GM21526 (cell line): ENCODE measurements at regions not wholly inside any gene's neighbourhood (a gene's known extent, or its start where the extent isn't known, plus 50 kb on each side); places are given as distances from the start of the nearest gene placed in this dataset.
"Not testable (repeated sequence)": the region's sequence is repeated elsewhere in the genome, so short reads cannot be mapped to it uniquely, and the experiment has no call there.

Source experiments
- ATAC-seq: cut with Tn5 transposase; IDR thresholded peaks from one replicate; pipeline ENCODE4 v1.9.1; 2021; ENCODE audit warnings: moderate library complexity; ENCODE audit not compliant: unreplicated experiment, low FRiP score

GRCh38 chr2:180562378-180562777 lies 418.0 kb upstream of the UBE2E3 start:
- ATAC-seq: no peak

DNA sequence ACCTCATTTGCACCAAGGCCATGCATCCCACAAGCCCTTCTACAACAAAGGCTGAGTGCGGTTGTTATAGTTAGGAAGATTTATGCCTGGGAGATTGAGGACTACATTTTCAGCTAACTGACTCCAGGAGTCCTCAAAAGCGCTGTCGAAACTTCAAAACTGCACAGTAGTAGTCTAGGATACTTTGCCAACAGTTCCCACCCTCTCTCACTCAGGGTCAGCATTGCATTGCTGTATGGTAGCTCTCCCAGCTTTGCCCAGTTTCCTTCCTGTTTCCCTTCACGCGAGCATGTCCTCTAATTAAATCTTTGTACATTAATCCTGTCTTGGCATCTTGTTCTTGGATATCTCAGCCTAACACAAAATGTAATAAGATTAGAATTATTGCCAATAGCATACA lies 420.6 kb upstream of the UBE2E3 start:
- no peak for ATAC-seq

- ATAC-seq: no peak
Observed at GRCh38 chr2:180559038-180559437, 421.4 kb upstream of the UBE2E3 start.

GRCh38 chr2:180555391-180555965 lies 424.9 kb upstream of the UBE2E3 start:
- no peak for ATAC-seq

DNA sequence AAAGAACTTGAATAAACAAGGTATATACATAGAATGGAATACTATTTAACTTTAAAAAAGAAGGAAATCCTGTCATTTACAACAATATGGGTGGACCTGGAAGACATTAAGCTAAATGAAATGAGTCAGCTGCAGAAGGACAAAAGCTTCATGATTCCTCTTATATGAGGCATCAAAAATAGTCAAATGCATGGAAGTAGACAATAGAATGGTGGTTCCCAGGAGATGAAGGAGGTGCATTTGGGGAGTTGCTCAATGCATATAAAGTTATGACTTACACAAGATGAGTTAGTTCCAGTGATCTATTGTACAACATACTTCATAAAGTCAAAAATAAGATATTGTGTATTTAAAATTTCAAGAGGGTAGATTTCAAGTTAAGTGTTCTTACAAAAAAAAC lies 426.1 kb upstream of the UBE2E3 start:
- ATAC-seq: no peak

GRCh38 chr2:180553094-180553715 lies 427.2 kb upstream of the UBE2E3 start:
- ATAC-seq: no peak

DNA sequence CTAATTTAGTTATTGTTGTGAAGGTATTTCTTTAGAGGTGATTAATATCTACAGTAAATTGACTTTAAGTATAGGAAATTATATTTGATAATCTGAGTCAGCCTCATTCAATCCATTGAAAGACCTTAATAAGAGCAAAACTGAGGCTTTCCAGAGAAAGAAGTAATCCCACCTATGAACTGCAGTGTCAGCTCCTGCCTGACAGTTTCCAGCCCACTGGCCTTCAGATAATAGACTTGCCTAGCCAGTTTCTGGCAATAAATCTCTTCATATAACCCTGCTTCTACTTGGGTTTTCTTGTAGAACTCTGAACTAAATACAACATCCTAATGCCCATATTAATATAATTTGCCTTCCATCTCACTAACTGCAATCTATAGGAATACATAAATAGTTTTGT lies 437.9 kb upstream of the UBE2E3 start:
- ATAC-seq: no peak

DNA sequence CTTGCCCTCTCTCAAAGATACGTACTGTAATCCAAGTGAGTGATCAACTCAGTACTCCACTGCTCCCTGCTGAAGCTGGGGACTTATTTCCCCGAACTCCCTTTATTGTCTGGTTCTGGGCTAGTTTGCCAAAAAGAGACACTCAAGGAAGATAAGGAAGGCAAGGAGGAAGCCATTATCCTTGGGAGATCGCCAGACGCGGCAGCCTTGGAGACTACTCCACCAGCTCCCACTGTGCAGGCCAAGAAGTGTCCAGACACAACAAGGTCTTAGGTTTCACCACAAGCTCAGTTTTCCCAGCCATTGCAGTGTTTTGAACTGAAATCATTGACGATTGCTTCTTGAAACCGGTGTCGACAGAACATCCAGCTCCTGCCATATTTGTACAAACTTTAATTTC lies 439.6 kb upstream of the UBE2E3 start:
- no peak for ATAC-seq

- ATAC-seq: no peak
Observed at GRCh38 chr2:180539541-180539940, 440.9 kb upstream of the UBE2E3 start.

DNA sequence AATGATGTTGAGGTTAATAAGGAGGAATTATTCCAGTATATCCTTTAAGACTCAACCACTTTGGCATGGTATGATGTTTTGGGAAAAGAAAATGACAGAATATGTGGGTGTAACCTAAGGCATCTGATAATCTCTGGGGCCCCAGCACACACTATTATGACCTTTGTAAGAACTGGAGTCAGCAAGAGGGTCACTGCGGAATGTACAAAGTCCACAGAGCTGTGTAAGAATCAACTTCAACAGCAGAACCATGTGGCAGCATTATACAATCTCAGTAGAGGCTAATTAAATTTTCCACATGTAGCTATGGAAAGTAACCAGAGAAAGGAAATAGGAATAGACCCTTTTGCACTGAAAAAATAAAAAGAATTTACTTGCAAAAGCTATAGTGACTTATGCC lies 445.1 kb upstream of the UBE2E3 start:
- no peak for ATAC-seq

GRCh38 chr2:180531787-180532186 lies 448.6 kb upstream of the UBE2E3 start:
- not testable (repeated sequence) for ATAC-seq

DNA sequence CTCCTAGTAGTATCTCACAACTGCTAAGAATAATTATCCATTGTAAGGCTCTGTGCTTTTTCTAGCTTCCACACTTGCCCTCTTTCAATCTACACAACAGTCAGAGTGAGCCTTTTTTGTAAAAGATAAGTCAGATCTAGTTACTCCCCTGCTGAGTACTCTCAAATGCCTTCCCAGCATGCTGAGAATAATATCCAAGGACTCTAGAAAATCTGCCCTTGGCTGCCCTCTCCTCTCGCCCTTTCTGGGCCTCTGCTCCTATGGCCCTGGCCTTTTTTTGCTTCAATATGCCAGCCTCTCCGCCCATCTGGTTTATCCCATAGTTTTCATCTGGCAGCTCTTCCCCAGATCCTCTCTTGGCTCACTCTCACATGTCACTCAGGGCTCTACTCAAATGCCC lies 455.9 kb upstream of the UBE2E3 start:
- ATAC-seq: no peak

- ATAC-seq: no peak
Observed at GRCh38 chr2:180523621-180524340, 456.6 kb upstream of the UBE2E3 start.

DNA sequence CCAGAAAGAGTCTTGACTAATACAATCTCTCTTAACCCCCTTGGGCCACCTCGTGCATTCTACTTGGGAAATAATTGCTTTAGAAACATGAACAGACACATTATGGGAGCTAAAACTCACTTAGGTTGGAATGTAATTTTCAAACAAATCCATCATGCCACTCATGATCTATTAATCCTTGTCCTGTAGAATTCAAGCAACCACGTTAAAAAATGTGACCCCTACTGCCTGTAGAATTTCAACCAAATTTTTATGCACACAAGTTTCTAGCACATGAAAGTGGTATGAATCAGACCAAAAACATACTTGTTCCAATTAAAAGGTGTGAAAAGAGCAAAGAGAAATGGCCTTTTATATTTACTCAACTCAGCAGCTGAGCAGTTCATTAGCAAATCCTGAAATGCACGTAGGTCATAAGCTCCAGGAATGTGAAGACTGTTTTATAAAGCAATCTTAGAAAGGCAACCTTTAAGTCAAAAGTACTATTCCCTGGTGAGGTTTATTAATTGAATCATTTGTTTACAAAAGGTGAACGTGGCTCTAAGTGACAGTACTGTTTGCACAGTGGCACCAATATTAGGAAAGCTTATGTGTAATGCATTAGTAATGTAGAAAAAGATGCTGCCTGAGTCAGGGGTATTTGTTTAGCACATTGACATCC lies 459.4 kb upstream of the UBE2E3 start:
- ATAC-seq: no peak

- ATAC-seq: no peak
Observed at GRCh38 chr2:180520206-180520605, 460.2 kb upstream of the UBE2E3 start.

GRCh38 chr2:180519276-180519675 lies 461.1 kb upstream of the UBE2E3 start:
- no peak for ATAC-seq

DNA sequence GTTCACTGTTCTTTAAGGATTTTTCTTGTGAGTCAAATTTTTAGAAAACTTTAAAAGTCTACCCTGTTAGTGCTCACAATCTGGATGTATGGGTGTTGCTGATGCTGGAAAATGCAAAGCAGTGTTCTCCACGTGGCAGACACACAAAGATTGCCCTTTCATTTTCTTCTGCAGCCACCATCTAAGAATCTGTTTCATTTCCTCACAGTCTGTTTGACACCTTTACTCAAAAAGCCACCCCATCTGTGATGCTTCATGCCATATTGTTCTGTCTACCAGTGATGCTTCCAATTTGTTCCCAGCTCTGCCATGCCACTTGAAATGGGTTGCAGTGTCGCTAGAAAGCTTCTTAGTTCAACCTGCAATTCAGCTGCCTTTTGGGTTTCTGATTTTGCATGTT lies 464.2 kb upstream of the UBE2E3 start:
- peak; percentile 63 for ATAC-seq

DNA sequence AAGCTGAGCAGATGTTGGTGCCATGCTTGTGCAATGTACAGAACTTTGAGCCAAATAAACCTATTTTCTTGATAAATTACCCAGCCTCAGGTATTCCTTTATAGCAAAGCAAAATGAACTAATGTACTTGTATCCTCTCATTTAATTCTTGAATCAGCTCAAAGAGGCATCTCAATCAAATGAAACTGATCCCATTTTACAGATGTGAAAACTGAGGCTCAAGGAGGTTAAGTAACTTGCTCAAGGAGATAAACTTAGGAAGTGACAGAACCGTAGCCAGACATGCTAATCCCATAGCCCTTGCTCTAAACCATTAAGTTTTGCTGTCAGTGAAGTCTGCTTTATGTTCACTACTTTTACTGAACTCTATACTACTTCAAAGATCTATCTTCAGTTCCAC lies 467.0 kb upstream of the UBE2E3 start:
- no peak for ATAC-seq

DNA sequence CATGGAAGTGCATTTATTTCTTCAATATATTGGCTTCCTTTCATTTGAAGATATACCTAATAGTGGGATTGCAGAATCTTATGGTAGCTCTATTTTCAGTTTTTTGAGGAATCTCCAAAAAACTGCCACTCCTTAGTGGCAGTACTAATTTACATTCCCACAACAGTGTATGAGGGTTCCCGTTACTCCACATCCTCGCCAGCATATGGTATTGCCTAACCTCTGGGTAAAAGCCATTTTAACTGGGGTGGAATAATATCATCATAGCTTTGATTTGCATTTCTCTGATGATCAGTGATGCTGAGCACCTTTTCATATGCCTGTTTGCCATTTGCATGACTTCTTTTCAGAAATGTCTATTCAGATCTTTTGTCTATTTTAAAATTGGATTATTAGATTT lies 471.9 kb upstream of the UBE2E3 start:
- no peak for ATAC-seq

DNA sequence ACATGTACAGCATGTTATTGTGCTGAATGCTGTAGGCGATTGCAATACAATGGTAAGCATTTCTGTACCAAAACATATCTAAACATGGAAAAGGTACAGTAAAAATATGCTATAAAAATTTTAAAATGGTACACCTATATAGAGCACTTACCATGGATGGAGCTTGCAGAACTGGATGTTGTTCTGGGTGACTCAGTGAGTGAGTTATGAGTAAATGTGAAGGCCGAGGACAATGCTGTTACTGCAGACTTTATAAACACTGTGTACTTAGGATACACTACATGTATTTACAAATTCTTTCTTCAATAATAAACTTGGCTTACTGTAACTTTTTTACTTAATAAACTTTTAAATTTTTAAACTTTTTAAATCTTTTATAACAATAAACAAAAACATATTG lies 473.4 kb upstream of the UBE2E3 start:
- ATAC-seq: no peak

DNA sequence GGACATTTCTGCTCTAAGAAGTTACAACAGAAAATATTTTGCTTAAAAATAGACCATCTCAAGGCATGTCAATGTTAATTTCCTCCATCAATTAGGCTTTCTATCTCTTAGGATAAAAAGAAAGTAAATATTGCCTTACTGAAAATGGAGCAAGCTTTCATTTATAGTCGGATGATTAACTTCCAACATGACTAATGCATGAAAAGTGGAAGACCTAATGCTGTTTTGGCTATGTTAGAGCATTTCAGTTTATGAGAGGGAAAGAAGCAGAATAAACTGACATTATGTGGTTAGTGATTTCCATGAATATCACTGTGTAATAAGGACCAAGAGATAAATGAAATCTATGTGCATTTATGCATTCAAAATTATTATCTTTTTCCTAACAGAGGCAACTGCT lies 475.2 kb upstream of the UBE2E3 start:
- ATAC-seq: no peak
